HG03432 (cell line): ENCODE measurements at regions not wholly inside any gene's neighbourhood (a gene's known extent, or its start where the extent isn't known, plus 50 kb on each side); places are given as distances from the start of the nearest gene placed in this dataset.

Source experiments
- ATAC-seq: cut with Tn5 transposase; IDR thresholded peaks from one replicate; pipeline ENCODE4 v1.9.1; 2021; ENCODE audit warnings: mild to moderate bottlenecking, moderate library complexity; ENCODE audit not compliant: unreplicated experiment

DNA sequence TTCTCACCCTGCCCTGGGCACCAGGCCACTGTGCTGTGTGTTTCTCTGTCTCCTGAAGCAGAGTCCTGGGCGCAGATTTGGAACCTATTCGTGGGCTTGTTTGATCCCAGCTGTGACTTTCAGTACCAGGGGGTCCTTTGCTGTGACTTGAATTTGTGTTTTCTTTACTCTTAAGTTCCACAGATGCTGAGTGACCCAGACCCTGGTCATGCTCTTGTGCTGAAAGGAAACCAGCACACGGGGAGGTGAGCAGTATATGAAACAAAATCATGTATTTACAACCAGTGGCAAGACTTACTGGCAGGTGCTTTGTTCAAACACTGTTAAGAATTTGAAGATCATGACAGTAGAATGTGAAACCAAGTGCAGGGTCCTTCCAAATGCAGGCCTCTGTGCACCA lies 89.2 kb upstream of the PRSS58 start:
- ATAC-seq = no peak

DNA sequence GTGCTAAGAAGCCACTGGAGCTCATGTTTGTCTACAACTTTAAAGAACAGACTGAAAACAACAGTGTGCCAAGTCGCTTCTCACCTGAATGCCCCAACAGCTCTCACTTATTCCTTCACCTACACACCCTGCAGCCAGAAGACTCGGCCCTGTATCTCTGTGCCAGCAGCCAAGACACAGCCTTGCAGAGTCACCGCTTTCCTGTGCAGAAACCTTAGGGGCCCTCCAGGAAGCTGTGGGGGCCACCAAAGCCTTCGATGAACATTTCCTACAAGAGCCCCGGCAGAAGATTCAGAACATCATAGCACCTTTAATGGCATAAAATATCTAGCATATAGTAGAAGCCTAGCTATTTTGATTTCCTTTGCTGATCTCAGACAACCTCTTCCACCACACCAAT lies 88.0 kb upstream of the PRSS58 start:
- ATAC-seq = no peak

- ATAC-seq = no peak
Measured at GRCh38 chr7:142338633-142339501, 81.0 kb upstream of the PRSS58 start.

DNA sequence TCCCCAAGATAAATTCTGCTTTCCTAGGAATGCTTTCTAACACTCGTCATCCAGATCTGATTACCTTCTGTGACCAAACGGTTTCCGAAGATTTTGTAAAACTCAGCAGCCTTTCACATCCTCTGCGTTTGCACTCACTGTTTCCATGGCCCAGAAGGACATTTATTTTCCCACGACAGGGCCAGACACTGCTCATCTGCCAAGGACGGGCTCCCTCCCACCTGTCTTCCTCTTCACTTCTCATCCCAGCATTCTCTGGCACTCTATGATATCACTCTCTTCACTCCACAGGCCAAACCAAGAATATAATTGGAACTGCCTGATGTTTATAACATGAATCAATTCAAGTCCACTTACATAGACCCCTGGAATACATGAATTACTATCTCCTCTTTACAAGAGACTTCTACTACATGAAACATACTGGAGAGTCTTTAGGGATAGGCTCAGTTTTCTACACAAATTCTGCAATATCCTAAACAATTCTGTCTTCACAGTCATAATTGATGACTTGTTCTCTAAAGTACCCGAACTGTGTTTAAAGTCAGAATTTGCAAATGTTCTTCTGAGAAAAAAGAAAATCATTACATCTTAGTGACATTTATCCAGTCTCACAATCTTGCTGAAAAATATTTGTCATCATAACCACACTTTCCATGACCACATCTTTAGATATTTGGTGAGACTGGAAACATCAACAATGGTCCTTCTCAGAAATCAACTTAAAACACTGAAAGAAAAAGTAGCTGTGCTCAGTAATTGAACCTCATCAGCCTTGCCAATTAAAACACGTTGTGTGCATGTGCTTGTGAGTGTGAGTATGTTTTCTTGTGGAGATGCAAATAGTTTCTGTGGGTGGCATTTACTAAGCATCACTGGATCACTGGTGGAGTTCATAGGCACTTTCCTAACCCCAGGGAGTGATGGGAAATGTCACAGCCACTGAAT lies 79.5 kb upstream of the PRSS58 start:
- ATAC-seq = no peak

DNA sequence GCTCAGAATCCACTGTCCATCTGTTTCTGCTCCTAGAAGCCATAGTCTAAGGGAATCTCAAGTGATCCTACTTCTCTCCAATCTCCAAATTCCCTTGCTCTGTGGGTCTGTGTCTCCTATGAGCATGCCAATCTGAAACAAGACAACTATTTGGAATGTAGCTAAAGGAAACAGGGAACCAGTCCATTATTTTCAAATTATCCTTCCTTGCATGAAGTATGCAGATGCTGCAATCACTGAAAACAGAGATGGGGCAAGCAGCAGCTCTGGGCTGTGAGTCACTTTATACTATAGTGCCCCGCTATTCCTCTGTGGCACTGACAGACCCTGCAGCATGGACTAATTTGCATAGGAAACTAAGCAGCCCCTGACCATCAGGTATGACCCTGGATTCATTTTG lies 76.9 kb upstream of the PRSS58 start:
- ATAC-seq = no peak

DNA sequence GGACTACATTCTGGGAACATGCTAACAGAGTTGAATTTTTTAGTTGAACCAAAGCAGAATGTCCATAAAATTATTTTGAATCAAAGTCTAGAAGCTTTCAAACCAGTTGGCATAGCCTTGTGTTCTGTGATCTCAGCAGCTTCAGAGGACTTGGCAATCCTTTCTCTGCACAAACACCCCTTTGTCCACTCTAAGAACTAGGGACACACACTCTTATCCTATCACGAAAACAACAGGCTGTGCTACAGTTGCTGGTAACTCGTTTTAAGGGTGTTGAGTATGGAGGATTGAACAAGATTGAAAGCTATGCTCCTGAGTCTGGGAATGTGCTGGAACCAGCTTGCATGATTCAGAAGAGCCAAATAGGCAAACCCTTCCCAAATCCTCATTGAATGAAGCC lies 76.4 kb upstream of the PRSS58 start:
- ATAC-seq = no peak

GRCh38 chr7:142332421-142332820 lies 74.6 kb upstream of the PRSS58 start:
- no peak for ATAC-seq

- no peak for ATAC-seq
Measured at GRCh38 chr7:142331941-142332340, 74.1 kb upstream of the PRSS58 start.

- no peak for ATAC-seq
Measured at GRCh38 chr7:142329062-142329790, 71.4 kb upstream of the PRSS58 start.

GRCh38 chr7:142328551-142328950 lies 70.7 kb upstream of the PRSS58 start:
- ATAC-seq = no peak

- no peak for ATAC-seq
Measured at GRCh38 chr7:142327628-142328405, 70.0 kb upstream of the PRSS58 start.

- no peak for ATAC-seq
Measured at GRCh38 chr7:142323706-142324105, 65.8 kb upstream of the PRSS58 start.

- no peak for ATAC-seq
Measured at GRCh38 chr7:142321391-142321790, 63.5 kb upstream of the PRSS58 start.

DNA sequence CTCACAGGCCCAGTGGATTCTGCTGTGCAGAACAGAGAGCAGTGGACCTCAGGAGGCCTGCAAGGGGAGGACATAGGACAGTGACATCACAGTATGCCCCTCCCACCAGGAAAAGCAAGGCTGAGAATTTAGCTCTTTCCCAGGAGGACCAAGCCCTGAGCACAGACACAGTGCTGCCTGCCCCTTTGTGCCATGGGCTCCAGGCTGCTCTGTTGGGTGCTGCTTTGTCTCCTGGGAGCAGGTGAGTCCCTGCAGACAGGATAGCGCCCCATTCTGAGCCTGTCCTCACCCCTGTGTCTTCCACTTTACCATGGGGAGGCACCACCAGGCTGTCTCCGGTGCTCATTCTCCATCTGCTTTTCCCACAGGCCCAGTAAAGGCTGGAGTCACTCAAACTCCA lies 63.0 kb upstream of the PRSS58 start:
- no peak for ATAC-seq

- ATAC-seq = no peak
Measured at GRCh38 chr7:142319970-142320369, 62.1 kb upstream of the PRSS58 start.

GRCh38 chr7:142314281-142314680 lies 56.4 kb upstream of the PRSS58 start:
- no peak for ATAC-seq

- ATAC-seq = no peak
Measured at GRCh38 chr7:142313528-142313927, 55.7 kb upstream of the PRSS58 start.

DNA sequence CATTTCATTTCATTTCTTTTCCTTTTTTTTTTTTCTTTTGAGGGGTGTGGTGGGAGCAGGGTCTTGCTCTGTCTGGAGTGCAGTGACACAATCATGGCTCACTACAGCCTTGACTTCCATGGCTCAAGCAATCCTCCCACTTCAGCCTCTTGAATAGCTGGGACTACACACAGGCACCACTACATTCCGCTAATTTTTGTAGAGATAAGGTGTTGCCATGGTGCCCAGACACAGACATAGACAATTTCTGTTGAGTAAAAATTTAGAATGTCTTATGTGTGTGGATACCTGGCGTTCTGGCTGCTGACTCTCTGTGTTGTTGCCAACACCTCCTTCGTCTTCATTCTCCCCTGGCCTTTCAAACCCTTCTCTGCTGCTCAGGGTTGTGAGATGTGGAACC lies 54.0 kb upstream of the PRSS58 start:
- ATAC-seq = no peak

- no peak for ATAC-seq
Measured at GRCh38 chr7:142308918-142309317, 51.1 kb upstream of the PRSS58 start.

GRCh38 chr7:142308326-142308725 lies 50.5 kb upstream of the PRSS58 start:
- no peak for ATAC-seq
